ENCODE measurements at regions not wholly inside any gene's neighbourhood (a gene's known extent, or its start where the extent isn't known, plus 50 kb on each side); places are given as distances from the start of the nearest gene placed in this dataset.
"Not testable (repeated sequence)": the region's sequence is repeated elsewhere in the genome, so short reads cannot be mapped to it uniquely, and the experiment has no call there.

DNA sequence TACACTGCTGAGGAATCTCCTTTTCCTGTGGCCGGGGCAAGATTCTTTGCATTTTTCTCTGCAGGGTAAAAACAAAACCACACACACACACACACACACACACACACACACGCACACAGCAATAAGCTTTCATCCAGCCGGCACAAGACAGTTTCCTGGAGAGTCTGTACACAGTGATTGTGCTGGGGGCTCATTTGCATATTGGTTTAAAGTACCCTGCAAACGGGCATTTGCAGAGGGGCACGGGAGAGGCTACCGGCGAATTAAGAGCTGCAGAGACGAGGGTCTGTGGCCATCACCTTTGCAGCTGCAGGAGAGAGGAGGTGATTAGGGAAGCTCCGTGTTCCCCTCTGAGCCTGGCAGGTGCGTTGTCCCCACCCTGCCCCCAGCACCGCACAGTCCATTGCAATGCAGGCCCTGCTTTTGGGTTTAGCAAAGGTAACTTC is 219.9 kb downstream of the SHOX start:
- Histone ChIP-seq H3K36me3 (no peaks in the 10 kb centered on the region), H3K4me3 (no peak overlapping the region), H3K4me1 (no peaks in the 10 kb centered on the region), H3K9me3 (no peaks in the 10 kb centered on the region), H3K27ac (no peak overlapping the region), H3K27me3 (no peaks in the 10 kb centered on the region)
- intact Hi-C loops (cut with DNase I) = no loop called here
- DNase-seq (no peak), ATAC-seq (peak in 1 of 4 donors; percentile 16), FAIRE-seq (no peak)
- 2 to 4% methylated on average over 11 of the region's 11 CpGs for WGBS, 2 donors
- TF ChIP-seq, protein P1, sequence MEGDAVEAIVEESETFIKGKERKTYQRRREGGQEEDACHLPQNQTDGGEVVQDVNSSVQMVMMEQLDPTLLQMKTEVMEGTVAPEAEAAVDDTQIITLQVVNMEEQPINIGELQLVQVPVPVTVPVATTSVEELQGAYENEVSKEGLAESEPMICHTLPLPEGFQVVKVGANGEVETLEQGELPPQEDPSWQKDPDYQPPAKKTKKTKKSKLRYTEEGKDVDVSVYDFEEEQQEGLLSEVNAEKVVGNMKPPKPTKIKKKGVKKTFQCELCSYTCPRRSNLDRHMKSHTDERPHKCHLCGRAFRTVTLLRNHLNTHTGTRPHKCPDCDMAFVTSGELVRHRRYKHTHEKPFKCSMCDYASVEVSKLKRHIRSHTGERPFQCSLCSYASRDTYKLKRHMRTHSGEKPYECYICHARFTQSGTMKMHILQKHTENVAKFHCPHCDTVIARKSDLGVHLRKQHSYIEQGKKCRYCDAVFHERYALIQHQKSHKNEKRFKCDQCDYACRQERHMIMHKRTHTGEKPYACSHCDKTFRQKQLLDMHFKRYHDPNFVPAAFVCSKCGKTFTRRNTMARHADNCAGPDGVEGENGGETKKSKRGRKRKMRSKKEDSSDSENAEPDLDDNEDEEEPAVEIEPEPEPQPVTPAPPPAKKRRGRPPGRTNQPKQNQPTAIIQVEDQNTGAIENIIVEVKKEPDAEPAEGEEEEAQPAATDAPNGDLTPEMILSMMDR (IDR thresholded peaks at IDR 0.05) = no peak

DNA sequence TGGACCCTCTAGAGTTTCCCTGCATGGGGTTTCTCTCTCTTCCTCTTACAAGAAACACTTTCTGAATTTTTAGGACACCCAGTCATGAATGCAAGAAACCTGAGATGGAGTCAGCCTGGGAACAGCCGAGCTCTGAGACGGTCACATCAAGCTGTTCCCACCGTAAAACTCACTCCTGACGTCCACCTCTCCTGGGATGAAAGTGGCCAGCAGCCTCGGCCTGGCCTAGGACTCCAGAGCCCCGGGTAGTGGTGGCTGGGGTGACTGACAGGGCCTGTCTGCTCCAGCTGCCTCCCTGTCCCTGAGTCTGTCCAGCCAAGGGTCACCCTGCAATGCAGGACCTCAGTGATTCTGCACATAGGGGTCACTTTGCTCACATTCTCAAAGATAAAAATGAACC is 217.8 kb downstream of the SHOX start:
- ATAC-seq = no peak
- 40 to 42% methylated on average over 6 of the region's 6 CpGs for WGBS, 2 donors
- intact Hi-C loops (cut with DNase I) = no loop called here
- H3K9me3 ChIP-seq = no peaks in the 10 kb centered on the region
- TF ChIP-seq, protein P1 (IDR thresholded peaks at IDR 0.05) = no peak
- DNase-seq = no peak
- no peak for FAIRE-seq
- H3K27ac ChIP-seq = no peak overlapping the region
- H3K4me1 ChIP-seq = no peaks in the 10 kb centered on the region
- H3K36me3 ChIP-seq = no peaks in the 10 kb centered on the region
- H3K4me3 ChIP-seq = no peak overlapping the region
- H3K27me3 ChIP-seq = no peaks in the 10 kb centered on the region

DNA sequence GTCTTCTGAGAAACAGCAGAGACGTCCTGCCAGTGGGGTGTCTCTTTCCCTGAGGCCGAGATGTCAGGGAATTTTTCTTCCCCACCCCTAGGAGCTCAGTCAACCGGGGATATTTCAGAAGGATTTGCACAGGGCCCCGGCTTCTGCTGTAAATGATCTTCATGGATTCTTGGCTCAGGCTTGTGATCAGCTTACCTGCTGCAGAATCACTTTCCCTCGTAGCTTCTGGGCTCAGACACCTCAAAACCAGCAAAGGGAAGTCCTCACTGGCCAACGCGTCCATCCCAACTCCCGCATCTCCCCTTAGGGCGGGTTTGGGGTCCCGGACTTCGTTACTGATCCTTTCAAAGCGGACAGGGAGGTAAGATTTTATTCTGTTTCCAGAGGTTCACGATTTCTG is 212.7 kb downstream of the SHOX start:
- no peaks in the 10 kb centered on the region for H3K4me1 ChIP-seq
- H3K36me3 ChIP-seq = no peaks in the 10 kb centered on the region
- H3K27ac ChIP-seq = no peak overlapping the region
- WGBS, 2 donors = 49 to 58% methylated on average over 13 of the region's 13 CpGs
- FAIRE-seq (no peak), ATAC-seq (no peak), DNase-seq (no peak)
- no peaks in the 10 kb centered on the region for H3K27me3 ChIP-seq
- TF ChIP-seq, protein P1 (IDR thresholded peaks at IDR 0.05) = no peak
- intact Hi-C loops (cut with DNase I) = no loop called here
- H3K9me3 ChIP-seq = no peaks in the 10 kb centered on the region
- no peak overlapping the region for H3K4me3 ChIP-seq

DNA sequence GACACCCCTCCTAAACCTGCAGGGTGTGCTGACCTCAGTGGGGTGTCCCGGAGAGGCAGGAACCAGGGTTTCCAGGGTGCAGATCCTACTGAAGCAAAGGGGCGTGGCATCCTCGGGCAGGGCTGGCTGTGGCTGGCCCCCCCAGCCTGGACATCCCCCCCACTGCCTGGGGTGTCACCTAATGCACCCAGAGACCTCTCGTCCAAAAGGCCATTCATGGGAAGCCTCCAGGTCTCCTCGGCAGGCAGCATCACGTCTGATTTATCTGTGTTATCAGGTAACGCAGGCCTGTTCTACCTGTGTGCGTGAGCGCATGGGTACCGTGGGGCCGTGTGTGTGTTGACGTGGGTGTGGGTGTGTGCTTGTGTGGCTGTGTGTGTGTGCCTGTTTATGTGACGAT is 210.0 kb downstream of the SHOX start:
- no peak for DNase-seq
- no peak for ATAC-seq
- TF ChIP-seq, protein P1 (IDR thresholded peaks at IDR 0.05) = no peak
- Histone ChIP-seq H3K36me3 (no peaks in the 10 kb centered on the region), H3K27ac (no peak overlapping the region), H3K4me3 (no peak overlapping the region), H3K27me3 (peaks cover 0 to 7% (median 0%) of the 10 kb centered on the region in 4 donors), H3K4me1 (no peaks in the 10 kb centered on the region), H3K9me3 (no peaks in the 10 kb centered on the region)
- no peak for FAIRE-seq
- intact Hi-C loops (cut with DNase I) = no loop called here
- 53 to 62% methylated on average over 13 of the region's 13 CpGs for WGBS, 2 donors

DNA sequence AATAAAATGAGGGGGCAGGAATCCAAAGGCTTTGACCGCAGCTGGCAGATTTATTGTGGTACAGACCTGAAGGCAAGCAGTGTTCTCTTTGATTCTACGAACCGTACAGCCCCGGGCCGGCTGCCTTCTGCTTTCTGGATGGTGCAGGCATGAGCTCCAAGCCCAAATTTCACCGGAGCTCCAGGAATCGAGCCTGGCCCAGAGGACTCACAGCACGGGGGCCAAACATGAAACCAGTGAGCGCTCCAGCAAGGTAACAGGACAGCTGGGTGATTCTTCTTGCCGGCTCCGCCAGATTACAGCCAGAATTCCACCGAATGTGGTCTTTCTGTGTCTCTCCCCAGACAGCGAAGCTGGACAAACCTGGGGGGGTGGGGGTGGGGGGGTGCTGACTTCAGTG is 208.1 kb downstream of the SHOX start:
- not testable (repeated sequence) for FAIRE-seq

DNA sequence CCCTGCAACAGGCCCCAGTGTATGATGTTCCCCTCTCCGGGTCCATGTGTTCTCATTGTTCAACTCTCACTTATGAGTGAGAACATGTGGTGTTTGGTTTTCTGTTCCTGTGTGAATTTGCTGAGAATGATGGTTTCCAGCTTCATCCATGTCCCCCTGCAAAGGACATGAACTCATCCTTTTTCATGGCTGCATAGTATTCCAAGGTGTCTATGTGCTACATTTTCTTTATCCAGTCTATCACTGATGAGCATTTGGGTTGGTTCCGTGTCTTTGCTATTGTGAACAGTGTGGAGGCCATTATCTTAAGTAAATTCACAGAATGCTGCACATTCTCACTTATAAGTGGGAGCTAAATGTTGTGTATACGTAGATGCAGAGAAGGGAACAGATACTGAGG is 205.3 kb downstream of the SHOX start:
- intact Hi-C loops (cut with DNase I); H3K4me1 ChIP-seq; FAIRE-seq; H3K36me3 ChIP-seq; H3K27ac ChIP-seq; H3K27me3 ChIP-seq; ATAC-seq; H3K4me3 ChIP-seq; DNase-seq; H3K9me3 ChIP-seq: not testable (repeated sequence)
- WGBS, 2 donors = 81 to 93% methylated on average over 3 of the region's 3 CpGs

More for the DNA sequence above, 208.1 kb downstream of the SHOX start:
- H3K27ac ChIP-seq; H3K9me3 ChIP-seq; H3K36me3 ChIP-seq; DNase-seq; H3K27me3 ChIP-seq; H3K4me1 ChIP-seq; H3K4me3 ChIP-seq; ATAC-seq; intact Hi-C loops (cut with DNase I): not testable (repeated sequence)
- WGBS, 2 donors = 41 to 53% methylated on average over 13 of the region's 13 CpGs
